MG63 (cell line): ENCODE measurements at regions not wholly inside any gene's neighbourhood (a gene's known extent, or its start where the extent isn't known, plus 50 kb on each side); places are given as distances from the start of the nearest gene placed in this dataset.

Experiments used
- DNase-seq: peaks from one replicate; pipeline ENCODE4 v3.0.0-alpha.2; 2020
- H3K27me3 ChIP-seq: fragments of 250-450 bp; sonication (Bioruptor Pico); 2 replicates; pipeline ENCODE4 v1.5.1; 2020; ENCODE audit warnings: mild to moderate bottlenecking, moderate library complexity
- H3K36me3 ChIP-seq: fragments of 250-450 bp; sonication (Bioruptor Pico); 2 replicates; pipeline ENCODE4 v1.5.1; 2020; ENCODE audit warnings: mild to moderate bottlenecking, moderate library complexity
- H3K4me3 ChIP-seq: fragments of 250-450 bp; sonication (Bioruptor Pico); 2 replicates; pipeline ENCODE4 v1.5.1; 2020; ENCODE audit warnings: mild to moderate bottlenecking, moderate library complexity
- H3K9me3 ChIP-seq: fragments of 250-450 bp; sonication (Bioruptor Pico); 2 replicates; pipeline ENCODE4 v1.5.1; 2020; ENCODE audit warnings: mild to moderate bottlenecking, moderate library complexity

GRCh38 chr12:84760091-84760865 lies 152.3 kb downstream of the SLC6A15 start:
- Histone ChIP-seq H3K4me3 (no peak overlapping the region), H3K36me3 (no peaks in the 10 kb centered on the region), H3K9me3 (no peaks in the 10 kb centered on the region), H3K27me3 (no peaks in the 10 kb centered on the region)
- no peak for DNase-seq

- Histone ChIP-seq H3K9me3 (no peaks in the 10 kb centered on the region), H3K36me3 (no peaks in the 10 kb centered on the region), H3K27me3 (no peaks in the 10 kb centered on the region), H3K4me3 (no peak overlapping the region)
- no peak for DNase-seq
Observed at GRCh38 chr12:84757978-84758377, 154.6 kb downstream of the SLC6A15 start.

- no peak for DNase-seq
- Histone ChIP-seq H3K4me3 (no peak overlapping the region), H3K27me3 (no peaks in the 10 kb centered on the region), H3K9me3 (no peaks in the 10 kb centered on the region), H3K36me3 (no peaks in the 10 kb centered on the region)
Observed at GRCh38 chr12:84756961-84757360, 155.6 kb downstream of the SLC6A15 start.

GRCh38 chr12:84745127-84745526 lies 167.5 kb downstream of the SLC6A15 start:
- H3K27me3 ChIP-seq = no peaks in the 10 kb centered on the region
- no peaks in the 10 kb centered on the region for H3K9me3 ChIP-seq
- H3K36me3 ChIP-seq = no peaks in the 10 kb centered on the region
- no peak overlapping the region for H3K4me3 ChIP-seq
- no peak for DNase-seq

DNA sequence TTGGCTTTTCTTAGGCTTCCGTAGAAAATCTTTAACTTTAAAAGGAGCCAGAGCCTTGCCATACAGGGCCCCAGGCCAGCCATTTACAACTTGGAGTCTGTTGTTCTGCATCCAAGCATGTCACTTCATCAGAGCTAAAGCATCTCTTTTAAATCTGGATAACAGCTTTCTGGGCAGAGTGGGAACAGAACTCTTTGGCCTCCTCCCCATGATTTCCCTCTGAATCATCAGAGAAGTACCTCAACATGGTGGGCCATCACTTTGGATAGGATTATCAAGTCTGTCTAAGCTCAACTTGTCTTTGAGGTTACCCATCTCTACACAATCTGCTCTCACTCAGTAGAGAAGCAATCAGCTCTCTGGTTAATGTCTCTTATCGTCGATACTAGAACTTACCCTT lies 170.9 kb downstream of the SLC6A15 start:
- Histone ChIP-seq H3K27me3 (no peaks in the 10 kb centered on the region), H3K36me3 (no peaks in the 10 kb centered on the region), H3K9me3 (no peaks in the 10 kb centered on the region), H3K4me3 (no peak overlapping the region)
- DNase-seq = no peak

DNA sequence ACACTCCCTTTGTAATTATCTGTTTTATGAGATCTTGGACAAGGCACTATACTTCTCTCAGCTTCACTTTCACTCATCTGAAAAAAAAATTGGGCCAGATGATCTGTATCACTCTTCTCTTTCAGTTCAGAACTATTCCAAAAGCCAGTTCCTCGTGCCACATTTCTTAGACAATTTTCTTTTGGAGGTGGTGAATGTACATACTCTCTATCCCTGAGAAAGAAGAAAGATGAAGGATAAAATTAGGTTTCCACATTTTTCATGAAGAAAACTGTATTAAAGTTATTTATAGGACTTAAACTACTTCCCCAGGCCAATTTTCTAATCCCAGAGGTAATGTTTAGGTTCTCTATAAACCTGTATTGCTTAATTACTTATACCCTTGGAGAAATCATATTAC lies 171.6 kb downstream of the SLC6A15 start:
- H3K36me3 ChIP-seq = no peaks in the 10 kb centered on the region
- H3K4me3 ChIP-seq = no peak overlapping the region
- DNase-seq = no peak
- no peaks in the 10 kb centered on the region for H3K9me3 ChIP-seq
- no peaks in the 10 kb centered on the region for H3K27me3 ChIP-seq

GRCh38 chr12:84740602-84741001 lies 172.0 kb downstream of the SLC6A15 start:
- H3K9me3 ChIP-seq = no peaks in the 10 kb centered on the region
- H3K27me3 ChIP-seq = no peaks in the 10 kb centered on the region
- H3K36me3 ChIP-seq = no peaks in the 10 kb centered on the region
- DNase-seq = no peak
- H3K4me3 ChIP-seq = no peak overlapping the region

- no peaks in the 10 kb centered on the region for H3K36me3 ChIP-seq
- peak; percentile 42 for DNase-seq
- H3K9me3 ChIP-seq = no peaks in the 10 kb centered on the region
- H3K4me3 ChIP-seq = no peak overlapping the region
- H3K27me3 ChIP-seq = no peaks in the 10 kb centered on the region
Observed at GRCh38 chr12:84738481-84738972, 174.1 kb downstream of the SLC6A15 start.

DNA sequence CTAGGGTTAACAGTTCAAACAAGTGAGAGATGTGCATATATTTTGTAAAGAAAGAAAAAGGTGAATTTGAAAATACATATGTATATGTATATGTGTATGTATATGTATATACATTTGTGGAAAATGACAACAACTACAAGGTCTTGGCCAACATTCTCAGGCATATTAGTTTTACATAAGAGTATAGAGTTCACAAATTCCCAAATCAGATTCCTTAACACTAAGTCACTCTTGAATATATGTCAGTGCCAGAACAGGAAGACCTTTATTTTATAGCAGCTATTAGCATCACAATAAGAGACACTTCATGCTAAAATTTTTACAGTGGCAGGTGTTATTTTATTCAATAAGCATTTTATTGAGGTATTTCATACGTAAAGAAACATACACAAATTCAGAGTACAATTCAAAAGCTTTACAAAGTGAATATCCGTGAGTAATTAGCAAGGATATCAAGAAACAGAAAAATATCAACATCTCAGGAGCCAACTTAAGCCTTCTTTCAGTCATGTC lies 179.7 kb downstream of the SLC6A15 start:
- no peak for DNase-seq
- Histone ChIP-seq H3K9me3 (no peaks in the 10 kb centered on the region), H3K4me3 (no peak overlapping the region), H3K27me3 (no peaks in the 10 kb centered on the region), H3K36me3 (no peaks in the 10 kb centered on the region)

- Histone ChIP-seq H3K27me3 (no peaks in the 10 kb centered on the region), H3K9me3 (no peaks in the 10 kb centered on the region), H3K4me3 (no peak overlapping the region), H3K36me3 (no peaks in the 10 kb centered on the region)
- DNase-seq = no peak
Observed at GRCh38 chr12:84730561-84731162, 181.9 kb downstream of the SLC6A15 start.

GRCh38 chr12:84727961-84728360 lies 184.6 kb downstream of the SLC6A15 start:
- DNase-seq = no peak
- H3K9me3 ChIP-seq = no peaks in the 10 kb centered on the region
- no peaks in the 10 kb centered on the region for H3K36me3 ChIP-seq
- H3K4me3 ChIP-seq = no peak overlapping the region
- no peaks in the 10 kb centered on the region for H3K27me3 ChIP-seq

DNA sequence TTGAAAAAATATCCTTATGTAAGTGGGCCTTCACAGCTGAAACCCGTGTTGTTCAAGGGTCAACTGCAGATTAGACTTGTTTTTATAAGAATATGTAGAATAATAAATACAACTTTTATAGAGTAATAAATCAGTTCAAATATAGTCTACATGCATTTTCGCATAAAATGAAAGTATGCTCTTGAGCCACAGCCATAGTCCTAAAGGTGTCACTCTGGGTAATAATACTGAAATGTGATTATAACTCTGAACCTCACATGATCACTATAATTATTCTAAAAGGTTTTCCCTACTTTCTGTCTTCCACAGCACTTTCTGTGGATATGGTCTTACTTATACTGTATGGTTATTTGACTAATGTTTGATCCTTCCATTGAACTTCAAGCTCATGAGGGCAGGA lies 185.8 kb downstream of the SLC6A15 start:
- Histone ChIP-seq H3K27me3 (no peaks in the 10 kb centered on the region), H3K4me3 (no peak overlapping the region), H3K9me3 (no peaks in the 10 kb centered on the region), H3K36me3 (no peaks in the 10 kb centered on the region)
- no peak for DNase-seq

- Histone ChIP-seq H3K27me3 (no peaks in the 10 kb centered on the region), H3K36me3 (no peaks in the 10 kb centered on the region), H3K9me3 (no peaks in the 10 kb centered on the region), H3K4me3 (no peak overlapping the region)
- no peak for DNase-seq
Observed at GRCh38 chr12:84723988-84724387, 188.6 kb downstream of the SLC6A15 start.

- no peaks in the 10 kb centered on the region for H3K9me3 ChIP-seq
- no peak overlapping the region for H3K4me3 ChIP-seq
- no peak for DNase-seq
- H3K36me3 ChIP-seq = no peaks in the 10 kb centered on the region
- H3K27me3 ChIP-seq = no peaks in the 10 kb centered on the region
Observed at GRCh38 chr12:84719997-84720396, 192.6 kb downstream of the SLC6A15 start.

- no peak overlapping the region for H3K4me3 ChIP-seq
Observed at GRCh38 chr12:84718906-84719305, 193.7 kb downstream of the SLC6A15 start.

GRCh38 chr12:84712747-84713146 lies 199.9 kb downstream of the SLC6A15 start:
- no peaks in the 10 kb centered on the region for H3K9me3 ChIP-seq
- no peaks in the 10 kb centered on the region for H3K27me3 ChIP-seq
- no peak for DNase-seq
- H3K4me3 ChIP-seq = no peak overlapping the region
- no peaks in the 10 kb centered on the region for H3K36me3 ChIP-seq

More at GRCh38 chr12:84718906-84719305, 193.7 kb downstream of the SLC6A15 start:
- no peaks in the 10 kb centered on the region for H3K36me3 ChIP-seq
- H3K27me3 ChIP-seq = no peaks in the 10 kb centered on the region
- H3K9me3 ChIP-seq = no peaks in the 10 kb centered on the region
- DNase-seq = no peak

GRCh38 chr12:84706374-84706773 lies 206.2 kb downstream of the SLC6A15 start:
- no peaks in the 10 kb centered on the region for H3K36me3 ChIP-seq
- DNase-seq = no peak
- H3K9me3 ChIP-seq = no peaks in the 10 kb centered on the region
- no peaks in the 10 kb centered on the region for H3K27me3 ChIP-seq
- no peak overlapping the region for H3K4me3 ChIP-seq

GRCh38 chr12:84704856-84705255 lies 207.7 kb downstream of the SLC6A15 start:
- Histone ChIP-seq H3K36me3 (no peaks in the 10 kb centered on the region), H3K27me3 (no peaks in the 10 kb centered on the region), H3K4me3 (no peak overlapping the region), H3K9me3 (no peaks in the 10 kb centered on the region)
- DNase-seq = no peak
